Uterus (tissue), 2 donors: ENCODE measurements at regions not wholly inside any gene's neighbourhood (a gene's known extent, or its start where the extent isn't known, plus 50 kb on each side); places are given as distances from the start of the nearest gene placed in this dataset.

Source experiments
- CTCF ChIP-seq, 4 experiments: fragments of 200-600 bp in 2 of 4; fragments of 450-650 bp in 2 of 4; sonication (generic) in 2 of 4; IDR thresholded peaks; one replicate each; pipeline ENCODE4 v1.5.1; 2016 to 2019; ENCODE audit warnings: antibody characterized with exemption in 4 of 4, mild to moderate bottlenecking in 2 of 4, moderate library complexity in 1 of 4
- POLR2A ChIP-seq, 2 donors: fragments of 450-650 bp; IDR thresholded peaks; one replicate each; pipeline ENCODE4 v1.6.1; 2016; ENCODE audit warnings: antibody characterized with exemption in 2 of 2, mild to moderate bottlenecking in 1 of 2, moderate library complexity in 1 of 2

GRCh38 chr13:66225072-66225471, 1005.1 kb downstream of the PCDH9 start:
- TF ChIP-seq CTCF (IDR thresholded peaks at IDR 0.05) (no peak), POLR2A (IDR thresholded peaks at IDR 0.05) (no peak)
